Cardiac septum (tissue), 1 donor: ENCODE measurements at regions not wholly inside any gene's neighbourhood (a gene's known extent, or its start where the extent isn't known, plus 50 kb on each side); places are given as distances from the start of the nearest gene placed in this dataset.
"Not testable (repeated sequence)": the region's sequence is repeated elsewhere in the genome, so short reads cannot be mapped to it uniquely, and the experiment has no call there.

ENCODE experiments used
- DNase-seq: peaks from one replicate; pipeline ENCODE4 v3.0.0-alpha.2; 2020; ENCODE audit warnings: low spot score
- intact Hi-C: fragments of 100-400 bp; cut with DNase I; formaldehyde crosslinking; loops from one replicate; pipeline ENCODE4 v1.14.0; 2022
- donor health status: DM: no; HTN: no; CAD: no.

DNA sequence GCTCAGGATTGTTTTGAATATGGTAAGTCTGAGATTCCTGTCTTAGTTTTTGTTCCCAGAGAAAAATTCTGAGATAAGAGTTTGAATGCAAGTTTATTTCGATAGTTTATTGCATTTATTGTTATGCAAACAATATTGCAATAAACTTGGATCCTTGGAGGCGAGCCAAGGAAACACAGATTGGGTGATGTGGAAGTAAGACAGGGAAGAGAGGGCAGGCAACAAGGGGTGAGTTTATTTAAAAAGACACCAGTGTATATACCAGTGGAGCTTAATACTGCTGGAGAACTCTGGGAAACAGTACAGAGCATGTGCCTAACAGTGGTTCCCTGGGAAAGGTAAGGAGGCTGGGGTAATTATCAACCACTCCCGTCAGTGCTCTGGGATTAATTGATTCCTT lies 87.5 kb upstream of the NEDD4L start:
- intact Hi-C loops: no loop called here
- no peak for DNase-seq

DNA sequence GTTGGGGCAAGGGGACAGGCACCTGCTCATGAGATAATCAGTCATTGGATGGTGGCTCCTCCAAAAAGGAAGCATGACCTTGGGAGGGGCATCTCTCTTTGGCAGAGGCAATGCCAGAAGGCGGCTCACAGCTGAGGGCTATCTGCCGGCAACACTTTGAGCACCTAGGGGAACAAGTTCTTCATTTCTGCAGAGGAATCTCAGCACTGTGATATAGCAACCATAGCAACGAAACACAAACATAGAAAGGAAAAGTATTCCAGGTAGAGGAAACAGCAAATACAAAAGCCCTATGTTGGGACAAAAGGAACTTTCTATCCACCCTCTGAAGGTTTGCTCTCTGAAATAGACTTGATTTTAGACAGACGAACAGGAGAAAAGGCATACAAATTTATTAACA lies 89.1 kb upstream of the NEDD4L start:
- intact Hi-C loops: no loop called here
- DNase-seq: no peak

DNA sequence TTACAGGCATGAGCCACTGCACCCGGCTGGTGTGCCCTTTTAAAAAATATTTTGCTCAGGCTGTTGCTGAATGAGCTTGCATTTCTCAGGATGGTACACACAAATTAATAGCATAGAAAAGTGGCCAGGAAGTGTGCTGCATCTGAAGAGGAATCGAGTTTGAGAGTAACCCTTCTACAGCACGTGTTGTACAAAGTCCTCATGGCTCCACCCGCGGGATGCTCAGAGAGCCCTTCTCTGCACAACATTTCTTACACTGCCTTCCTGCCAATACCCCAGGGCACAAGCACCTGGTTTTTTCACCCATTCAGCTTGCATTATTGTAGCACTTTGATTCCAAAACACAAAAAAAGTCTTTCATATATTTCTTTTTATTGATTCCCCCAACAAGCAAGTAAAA lies 90.1 kb upstream of the NEDD4L start:
- intact Hi-C loops: no loop called here
- no peak for DNase-seq

DNA sequence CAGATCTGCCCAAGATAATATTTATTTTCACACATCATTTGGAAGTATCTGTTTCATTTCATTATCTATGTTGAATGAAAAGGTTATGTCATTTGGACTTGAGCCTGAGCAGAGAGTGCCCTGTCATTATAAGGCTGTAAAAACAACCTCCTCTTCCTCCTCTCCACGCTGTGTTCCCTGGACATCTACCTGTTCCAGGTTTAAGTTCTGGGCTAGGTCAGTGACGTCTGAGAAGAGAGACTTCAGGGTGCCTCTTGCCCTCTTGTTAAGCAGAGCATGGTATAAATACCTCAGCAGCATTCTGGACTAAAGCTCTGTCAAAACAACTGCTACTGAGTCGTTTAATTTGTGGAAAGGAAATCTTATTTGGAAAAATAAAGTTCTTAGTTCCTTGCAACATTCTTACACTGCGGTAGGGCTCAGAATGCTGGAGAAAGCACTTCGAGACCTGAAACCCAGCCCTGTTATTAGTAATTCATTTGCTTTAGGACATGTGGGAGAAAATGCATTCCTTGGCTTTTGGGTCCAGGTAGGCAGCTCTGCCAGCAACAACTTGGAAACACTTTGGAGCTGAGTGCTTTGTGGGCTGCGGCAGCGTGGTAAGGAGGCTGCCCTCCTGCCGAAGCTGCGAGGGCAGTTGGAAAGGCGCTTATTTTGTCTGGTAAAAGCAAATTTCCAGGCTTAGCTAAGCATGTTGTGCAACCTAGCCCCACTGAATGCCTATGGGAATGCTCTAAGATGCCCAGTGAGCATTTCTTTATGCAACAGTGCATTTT lies 91.8 kb upstream of the NEDD4L start:
- intact Hi-C loops: no loop called here
- DNase-seq: no peak

DNA sequence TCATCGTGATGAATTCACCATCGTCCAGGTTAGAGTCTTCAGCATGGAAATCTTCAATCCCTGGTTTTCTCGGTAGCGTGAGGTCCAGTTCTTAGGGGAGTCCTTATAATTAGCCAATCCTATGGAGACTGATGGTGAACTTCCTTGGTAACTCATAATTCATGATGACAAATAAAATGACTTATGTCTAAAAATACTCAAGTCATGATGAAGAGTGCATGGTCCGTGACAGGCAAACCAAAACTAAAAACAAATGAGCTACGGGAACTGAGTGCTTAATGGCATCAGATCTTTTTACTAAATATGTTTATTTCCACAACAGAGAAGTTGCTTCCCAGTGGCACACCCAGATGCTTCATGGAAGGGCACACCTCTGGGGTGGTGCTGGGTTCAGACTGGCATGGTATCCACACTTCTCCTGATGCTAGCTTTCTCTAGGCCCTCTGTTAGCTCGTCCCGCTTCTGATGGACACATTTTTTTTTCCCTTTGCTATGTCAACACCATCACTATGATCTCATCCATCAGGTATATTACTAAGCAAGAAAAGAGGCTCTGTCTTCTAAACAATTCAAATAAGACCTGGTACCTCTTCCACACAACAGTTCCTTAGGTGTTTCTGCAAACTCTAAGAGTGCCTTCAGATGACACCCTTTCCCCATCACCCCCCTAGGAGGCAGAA lies 92.8 kb upstream of the NEDD4L start:
- DNase-seq: no peak
- intact Hi-C loops: no loop called here

DNA sequence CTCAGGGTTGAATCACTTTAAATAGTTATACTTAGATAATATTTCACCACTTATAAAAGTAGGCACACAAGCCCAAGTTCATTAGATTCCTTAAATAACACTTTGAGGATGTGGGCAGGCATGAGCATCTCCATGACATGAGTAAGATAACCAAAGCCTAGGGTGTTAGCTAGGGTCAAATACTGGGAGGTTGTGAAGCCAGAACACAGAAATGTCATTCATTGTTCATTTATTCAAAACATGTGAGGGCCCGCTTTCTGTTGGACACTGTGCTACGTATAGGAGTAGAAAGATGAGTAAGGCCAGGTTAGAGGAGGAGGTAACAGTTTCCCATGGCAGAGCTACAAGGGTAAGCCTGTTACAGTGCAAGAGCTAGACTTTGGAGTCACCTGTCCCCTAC lies 93.5 kb upstream of the NEDD4L start:
- no peak for DNase-seq
- intact Hi-C loops: no loop called here

DNA sequence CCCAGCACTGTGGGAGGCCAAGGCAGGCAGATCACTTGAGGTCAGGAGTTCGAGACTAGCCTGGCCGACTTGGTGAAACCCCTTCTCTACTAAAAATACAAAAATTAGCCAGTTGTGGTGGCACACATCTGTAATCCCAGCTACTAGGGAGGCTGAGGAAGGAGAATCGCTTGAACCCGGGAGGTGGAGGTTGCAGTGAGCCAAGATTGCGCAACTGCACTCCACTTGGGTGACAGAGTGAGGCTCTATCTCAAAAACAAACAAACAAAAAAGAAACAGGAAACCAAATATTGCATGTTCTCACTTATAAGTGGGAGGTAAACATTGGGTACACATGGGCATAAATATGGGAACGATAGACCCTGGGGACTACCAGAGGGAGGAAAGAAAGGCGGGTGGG lies 94.7 kb upstream of the NEDD4L start:
- intact Hi-C loops, DNase-seq: not testable (repeated sequence)

DNA sequence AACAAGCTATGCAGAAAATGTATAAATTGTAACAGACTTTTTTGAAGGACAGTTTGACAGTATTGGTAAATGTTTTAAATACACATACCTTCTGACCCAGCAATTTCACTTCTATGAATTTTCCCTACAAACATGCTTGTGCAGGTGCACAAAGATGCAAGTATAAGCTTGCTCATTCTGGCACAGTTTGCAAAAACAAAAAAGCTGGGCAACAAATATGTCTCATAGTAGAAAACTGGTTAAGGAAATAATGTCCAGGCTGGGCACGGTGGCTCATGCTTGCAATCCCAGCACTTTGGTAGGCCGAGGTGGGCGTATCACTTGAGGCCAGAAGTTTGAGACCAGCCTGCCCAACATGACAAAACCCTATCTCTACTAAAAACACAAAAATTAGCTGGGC lies 96.9 kb upstream of the NEDD4L start:
- intact Hi-C loops: no loop called here
- no peak for DNase-seq

DNA sequence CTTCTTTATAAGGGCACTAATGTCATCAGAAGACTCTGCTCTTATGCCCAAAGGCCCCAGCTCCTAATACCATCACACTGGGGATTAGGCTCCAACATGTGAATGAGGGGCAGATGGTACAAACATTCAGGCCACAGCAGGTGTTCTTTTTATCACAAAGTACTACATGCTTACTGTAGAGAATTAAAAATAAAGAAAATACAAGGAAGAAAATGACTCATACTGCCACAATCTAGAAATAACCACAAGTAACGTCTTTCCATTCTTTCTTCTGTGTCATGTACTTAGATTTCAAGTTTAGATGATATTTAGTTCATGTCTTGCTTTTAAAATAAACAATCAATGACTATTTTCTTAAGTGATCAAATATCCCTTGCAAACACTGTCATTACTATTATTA lies 100.3 kb upstream of the NEDD4L start:
- no peak for DNase-seq
- intact Hi-C loops: no loop called here

DNA sequence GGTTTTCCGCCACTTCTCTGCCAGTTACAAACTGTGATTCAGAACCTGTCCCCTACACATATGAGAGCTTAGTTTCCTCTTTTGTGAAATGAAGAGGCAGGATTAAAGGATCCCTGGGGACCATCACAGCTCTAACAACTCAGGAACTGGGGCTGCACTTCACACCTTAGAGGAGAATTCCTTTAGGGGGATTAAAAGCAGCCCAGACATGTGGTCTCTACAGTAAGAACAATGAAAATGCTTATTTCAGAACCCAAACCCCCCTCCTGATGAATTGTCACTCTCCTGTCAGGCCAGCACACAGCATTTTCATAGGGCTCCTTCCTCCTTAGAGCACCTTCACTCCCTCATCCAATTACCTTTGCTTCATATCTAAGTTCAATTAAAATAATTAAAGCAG lies 101.5 kb upstream of the NEDD4L start:
- no peak for DNase-seq
- intact Hi-C loops: no loop called here

DNA sequence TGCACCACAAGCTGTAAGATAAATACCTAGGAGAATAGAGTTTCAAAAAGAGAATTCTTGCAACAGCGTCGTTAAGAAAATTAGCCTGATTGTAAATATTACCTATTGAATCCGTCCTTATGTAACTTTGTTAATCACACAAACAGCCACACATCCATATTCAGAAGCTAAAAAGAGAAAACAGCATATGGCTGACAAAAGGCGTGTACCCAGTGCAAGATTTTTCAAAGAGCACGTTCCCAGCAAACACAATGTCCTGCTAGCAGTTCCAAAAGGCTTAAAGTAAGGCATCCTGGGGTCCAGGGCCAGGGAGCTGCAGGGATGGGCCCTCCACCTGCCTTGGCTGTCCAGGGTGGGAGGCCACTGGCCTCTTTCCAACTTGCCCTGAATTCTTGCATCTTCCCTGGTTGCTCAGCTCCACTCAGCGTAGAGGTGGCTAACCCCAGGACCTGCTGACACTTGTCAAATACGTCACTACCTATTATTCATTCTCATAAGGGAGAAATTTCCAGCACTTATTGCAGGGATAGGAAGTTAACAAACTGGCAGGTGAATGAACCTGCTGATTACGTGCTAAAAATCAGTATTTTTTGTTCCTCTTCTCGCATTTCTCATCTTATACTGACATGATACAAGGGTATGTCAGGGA lies 102.1 kb upstream of the NEDD4L start:
- intact Hi-C loops: no loop called here
- no peak for DNase-seq

DNA sequence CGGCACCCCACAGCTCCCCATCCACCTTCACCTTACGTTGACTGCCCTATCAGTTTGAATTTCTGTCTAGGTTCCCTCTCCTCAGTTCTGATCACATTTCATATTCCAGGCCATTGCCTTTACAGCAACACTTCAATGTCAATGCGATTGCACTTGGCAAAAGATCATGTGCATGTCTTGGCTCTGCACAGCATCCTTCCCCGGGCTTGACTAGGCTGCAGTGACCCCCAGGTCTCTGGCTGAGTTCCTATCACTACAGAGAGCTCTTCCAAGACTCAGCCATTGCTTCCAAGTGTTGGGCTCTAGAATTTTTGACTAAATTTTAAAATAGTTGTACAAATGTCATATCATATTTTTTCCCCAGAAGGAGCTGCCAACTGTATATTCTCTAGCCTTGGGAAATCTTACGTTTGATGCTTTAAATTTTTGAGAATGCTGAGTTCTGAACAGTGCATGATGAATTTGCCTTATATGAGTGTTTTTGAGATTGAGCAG lies 103.8 kb upstream of the NEDD4L start:
- no peak for DNase-seq
- intact Hi-C loops: no loop called here

DNA sequence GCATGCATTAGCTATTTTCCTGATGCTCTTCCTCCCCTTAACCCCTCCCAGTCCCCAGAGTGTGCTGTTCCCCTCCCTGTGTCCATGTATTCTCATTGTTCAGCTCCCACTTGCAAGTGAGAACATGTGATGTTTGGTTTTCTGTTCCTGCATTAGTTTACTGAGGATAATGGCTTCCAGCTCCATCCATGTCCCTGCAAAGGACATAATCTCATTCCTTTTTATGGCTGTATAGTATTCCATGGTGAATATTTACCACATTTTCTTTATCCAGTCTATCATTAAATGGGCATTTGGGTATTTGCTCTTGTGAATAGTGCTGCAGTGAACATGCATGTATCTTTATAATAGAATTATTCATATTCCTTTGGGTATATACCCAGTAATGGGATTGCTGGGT lies 109.7 kb upstream of the NEDD4L start:
- intact Hi-C loops, DNase-seq: not testable (repeated sequence)

DNA sequence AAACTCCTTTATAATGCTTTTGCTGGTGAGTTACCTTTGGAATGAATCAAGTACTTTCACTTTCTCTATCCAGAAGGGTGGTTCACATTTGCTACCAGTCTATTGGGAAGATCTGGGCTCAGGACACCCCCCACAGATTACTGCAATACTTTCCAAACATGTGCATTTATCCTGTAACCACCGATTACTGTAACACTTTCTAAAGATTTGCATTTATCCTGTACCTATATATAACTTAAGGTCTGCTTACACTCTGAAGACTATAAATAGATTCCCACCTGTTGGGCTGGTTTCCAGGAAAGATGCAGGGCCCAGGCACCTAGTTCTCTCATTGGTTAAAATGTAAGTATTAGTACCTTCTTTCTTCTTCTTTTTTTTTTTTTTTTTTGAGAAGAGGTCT lies 113.0 kb upstream of the NEDD4L start:
- no peak for DNase-seq
- intact Hi-C loops: no loop called here

DNA sequence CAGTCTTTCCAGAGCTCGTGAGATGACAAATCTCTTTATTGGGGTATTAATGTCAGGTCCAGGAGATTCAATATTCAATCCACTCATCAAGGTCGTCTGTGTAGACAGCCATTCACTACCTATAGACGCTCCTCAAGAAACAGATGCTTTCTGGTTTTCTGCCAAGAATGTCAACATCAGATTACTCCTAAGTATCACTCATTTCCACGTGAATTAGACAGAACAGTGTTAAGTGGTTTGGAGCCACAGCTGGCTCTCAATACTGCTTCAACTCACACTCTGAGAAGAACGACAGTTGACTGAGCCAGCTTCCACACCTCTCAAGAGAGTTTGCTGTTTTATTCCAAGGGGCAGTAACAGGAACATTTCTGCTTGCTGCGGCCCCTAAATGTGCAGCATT lies 113.5 kb upstream of the NEDD4L start:
- no peak for DNase-seq
- intact Hi-C loops: no loop called here

DNA sequence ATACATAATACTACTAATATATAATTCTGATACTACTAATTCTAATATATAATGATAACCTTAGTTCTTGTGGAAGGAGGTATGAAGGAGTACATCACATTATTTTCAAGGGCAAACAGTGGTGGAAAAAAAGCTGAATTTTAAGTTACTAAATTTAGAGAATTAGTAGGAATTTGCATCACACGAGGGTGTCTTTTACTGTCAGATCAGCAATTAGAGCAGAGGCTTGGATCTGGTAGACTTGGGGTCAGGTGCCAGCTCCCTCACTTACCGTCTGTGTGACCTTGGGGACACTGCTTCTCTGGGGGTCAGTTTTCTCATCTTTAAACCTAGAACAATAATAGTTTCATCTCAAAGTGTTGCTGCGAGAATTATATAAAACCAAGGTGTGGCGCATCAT lies 114.1 kb upstream of the NEDD4L start:
- DNase-seq: no peak
- intact Hi-C loops: no loop called here

DNA sequence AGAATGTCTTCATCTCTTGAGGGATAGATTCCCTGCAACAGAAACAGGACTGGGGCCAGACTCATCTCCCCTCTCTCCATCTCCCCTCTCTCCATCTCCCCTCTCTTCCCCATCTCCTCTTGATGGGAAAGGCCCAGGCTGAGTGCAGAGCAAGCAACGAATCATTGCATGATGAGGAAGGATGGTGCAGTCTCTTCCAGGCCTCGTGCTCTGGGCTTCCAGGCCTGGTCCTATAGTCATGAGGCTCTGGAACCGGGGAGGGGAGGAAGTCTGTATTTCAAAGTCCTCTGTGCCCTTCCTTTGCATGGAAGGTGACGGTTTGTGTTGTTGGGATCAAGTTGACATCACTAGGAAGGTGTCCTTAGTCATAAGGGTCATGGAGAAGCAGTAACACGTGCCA lies 115.6 kb upstream of the NEDD4L start:
- intact Hi-C loops: no loop called here
- DNase-seq: no peak

DNA sequence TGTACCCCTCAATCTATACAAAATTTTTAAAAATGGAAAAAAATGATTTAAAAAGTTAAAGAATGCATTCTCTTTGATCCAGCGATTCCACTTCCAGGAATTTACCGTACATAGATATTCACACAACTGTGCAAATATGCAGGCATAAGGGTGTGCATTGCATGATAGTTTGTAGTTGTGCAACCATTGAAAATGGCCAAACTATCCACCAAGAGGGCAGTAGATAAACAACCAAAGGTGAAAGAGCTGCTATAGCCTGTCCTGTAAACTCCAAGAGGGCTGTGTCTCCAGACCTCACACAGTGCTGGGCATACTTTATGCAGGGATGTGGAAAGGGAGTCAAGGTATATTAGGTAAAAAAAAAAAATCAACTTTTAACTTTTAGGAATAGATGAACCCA lies 116.5 kb upstream of the NEDD4L start:
- intact Hi-C loops: no loop called here

DNA sequence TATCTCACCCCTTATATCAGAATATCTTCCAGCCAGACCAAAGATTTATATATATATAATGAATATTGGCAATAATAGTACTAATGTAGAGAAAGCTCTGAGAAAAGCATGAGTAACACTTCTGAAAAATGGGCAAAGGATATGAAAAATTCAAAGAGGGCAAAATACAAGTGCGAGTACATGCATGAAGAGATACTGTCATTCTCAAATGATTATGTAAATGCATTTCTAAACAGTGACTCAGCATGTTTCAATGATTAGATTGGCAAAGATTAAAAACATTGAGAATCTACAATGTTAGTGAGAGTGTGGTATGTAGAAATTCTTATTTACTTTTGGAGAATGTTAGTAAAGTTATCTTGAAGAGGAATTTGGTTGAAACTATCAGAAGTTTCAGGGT lies 118.3 kb upstream of the NEDD4L start:
- intact Hi-C loops: no loop called here
- no peak for DNase-seq

More for the DNA sequence above, 116.5 kb upstream of the NEDD4L start:
- DNase-seq: no peak

DNA sequence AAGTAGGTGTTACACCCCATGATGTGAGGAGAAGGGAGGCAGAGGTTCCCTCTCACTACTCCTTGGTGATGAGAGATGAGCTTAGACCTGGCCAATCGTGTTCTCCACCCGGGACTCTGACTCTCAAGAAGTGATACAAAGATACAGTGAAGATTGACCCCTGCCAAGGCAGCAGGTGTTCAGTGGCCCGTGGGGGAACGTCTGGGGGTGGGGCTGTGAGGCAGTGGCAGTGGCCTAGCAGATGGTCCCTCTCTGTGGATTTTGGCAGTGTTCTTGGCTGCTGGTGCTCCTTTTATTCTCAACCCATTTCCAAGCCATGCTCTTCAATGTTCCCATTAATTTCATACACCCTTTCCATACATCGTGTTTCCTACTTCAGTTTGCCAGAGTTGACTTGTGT lies 120.4 kb upstream of the NEDD4L start:
- intact Hi-C loops: no loop called here
- no peak for DNase-seq

DNA sequence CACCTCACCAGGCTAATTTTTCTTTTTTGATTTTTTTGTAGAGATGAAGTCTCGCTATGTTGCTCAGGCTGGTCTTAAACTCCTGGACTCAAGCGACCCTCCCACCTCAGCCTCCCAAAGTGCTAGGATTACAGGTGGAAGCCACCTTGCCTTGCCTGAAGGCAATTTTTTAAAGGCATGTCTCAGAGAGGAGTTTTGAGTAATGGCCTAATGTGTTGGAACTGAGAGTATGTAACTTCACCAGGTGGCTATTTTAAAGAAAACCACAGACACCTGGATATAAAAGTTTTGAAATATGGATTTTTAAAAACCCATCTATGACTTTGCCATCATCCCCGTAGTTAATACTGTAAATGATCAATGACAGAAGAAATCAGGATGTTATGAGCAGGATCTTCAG lies 119.8 kb upstream of the ATP8B1 start:
- DNase-seq: no peak
- intact Hi-C loops: no loop called here
